HEK293T (cell line): ENCODE measurements at regions not wholly inside any gene's neighbourhood (a gene's known extent, or its start where the extent isn't known, plus 50 kb on each side); places are given as distances from the start of the nearest gene placed in this dataset.

Experiments
- ARNT ChIP-seq: fragments of 450-650 bp; IDR thresholded peaks from 2 replicates; pipeline ENCODE4 v1.6.1; 2017; ENCODE audit warnings: mild to moderate bottlenecking
- BHLHE40 ChIP-seq: fragments of 450-650 bp; IDR thresholded peaks from 2 replicates; pipeline ENCODE4 v1.6.1; 2016; ENCODE audit warnings: mild to moderate bottlenecking, moderate library complexity, borderline replicate concordance
- CTBP1 ChIP-seq: fragments of 450-650 bp; IDR thresholded peaks from 2 replicates; pipeline ENCODE4 v1.6.1; 2016; ENCODE audit warnings: borderline replicate concordance
- ELF4 ChIP-seq: fragments of 450-650 bp; IDR thresholded peaks from 2 replicates; pipeline ENCODE4 v1.6.1; 2017; ENCODE audit warnings: antibody characterized with exemption
- FOXA1 ChIP-seq: fragments of 450-650 bp; IDR thresholded peaks from 2 replicates; pipeline ENCODE4 v1.6.1; 2016; ENCODE audit warnings: mild to moderate bottlenecking
- FOXM1 ChIP-seq: fragments of 450-650 bp; IDR thresholded peaks from 2 replicates; pipeline ENCODE4 v1.6.1; 2017; ENCODE audit warnings: mild to moderate bottlenecking, borderline replicate concordance
- HDGF ChIP-seq: fragments of 450-650 bp; IDR thresholded peaks from 2 replicates; pipeline ENCODE4 v1.6.1; 2017; ENCODE audit warnings: antibody characterized with exemption, borderline replicate concordance
- L3MBTL2 ChIP-seq: fragments of 450-650 bp; conservative IDR thresholded peaks from 2 replicates; pipeline ENCODE4 v1.6.1; 2016; ENCODE audit warnings: mild to moderate bottlenecking
- NFRKB ChIP-seq: fragments of 450-650 bp; IDR thresholded peaks from 2 replicates; pipeline ENCODE4 v1.6.1; 2016; ENCODE audit warnings: mild to moderate bottlenecking, moderate library complexity
- SP1 ChIP-seq: fragments of 450-650 bp; IDR thresholded peaks from 2 replicates; pipeline ENCODE4 v1.6.1; 2017
- SUZ12 ChIP-seq: fragments of 450-650 bp; IDR thresholded peaks from 2 replicates; pipeline ENCODE4 v1.6.1; 2016; ENCODE audit warnings: mild to moderate bottlenecking
- TARDBP ChIP-seq: fragments of 450-650 bp; IDR thresholded peaks from 2 replicates; pipeline ENCODE4 v1.6.1; 2016
- ZNF384 ChIP-seq: fragments of 450-650 bp; IDR thresholded peaks from 2 replicates; pipeline ENCODE4 v1.6.1; 2016

- TF ChIP-seq HDGF, result no peak
- no peak for TF ChIP-seq NFRKB
- no peak for TF ChIP-seq ARNT
- no peak for TF ChIP-seq TARDBP
- no peak for TF ChIP-seq SP1
- no peak for TF ChIP-seq FOXA1
- TF ChIP-seq BHLHE40, result no peak
- TF ChIP-seq L3MBTL2, result no peak
- TF ChIP-seq FOXM1, result no peak
- TF ChIP-seq ELF4, result no peak
- no peak for TF ChIP-seq CTBP1
- no peak for TF ChIP-seq SUZ12
- no peak for TF ChIP-seq ZNF384
These were observed 369.0 kb upstream of the PPP2R3A start for GRCh38 chr3:135596563-135596962.
